Thoracic aorta (tissue), 2 donors: ENCODE measurements at regions not wholly inside any gene's neighbourhood (a gene's known extent, or its start where the extent isn't known, plus 50 kb on each side); places are given as distances from the start of the nearest gene placed in this dataset.
"Not testable (repeated sequence)": the region's sequence is repeated elsewhere in the genome, so short reads cannot be mapped to it uniquely, and the experiment has no call there.

Experiments used
- ATAC-seq: fragments of 150-250 bp; one replicate; pipeline ENCODE4 v1.8.0; 2017; ENCODE audit warnings: low read depth; ENCODE audit not compliant: insufficient number of reproducible peaks, low FRiP score
- DNase-seq: peaks from one replicate; pipeline ENCODE4 v3.0.0-alpha.2; 2020; ENCODE audit warnings: low spot score
- H3K27ac ChIP-seq, 2 donors: fragments of 200-600 bp; sonication (generic); 1 replicate in 1 of 2; 2 replicates in 1 of 2; pipeline ENCODE4 v1.5.1; 2016; ENCODE audit warnings: mild to moderate bottlenecking in 2 of 2, moderate library complexity in 2 of 2
- H3K27me3 ChIP-seq: fragments of 200-600 bp; sonication (generic); replicated peaks from 2 replicates; pipeline ENCODE4 v1.6.0; 2016; ENCODE audit warnings: mild to moderate bottlenecking; ENCODE audit not compliant: insufficient read depth
- H3K36me3 ChIP-seq: fragments of 200-600 bp; sonication (generic); one replicate; pipeline ENCODE4 v1.5.1; 2016
- H3K4me1 ChIP-seq, 2 donors: fragments of 200-600 bp; sonication (generic); 1 replicate in 1 of 2; 2 replicates in 1 of 2; pipeline versions ENCODE4 v1.5.1 to v1.6.0; 2016; ENCODE audit warnings: low read depth in 2 of 2, mild to moderate bottlenecking in 1 of 2; ENCODE audit not compliant: control insufficient read depth in 1 of 2
- H3K4me3 ChIP-seq: fragments of 200-600 bp; sonication (generic); 2 replicates; pipeline ENCODE4 v1.5.1; 2016; ENCODE audit warnings: mild to moderate bottlenecking
- H3K9me3 ChIP-seq: fragments of 200-600 bp; sonication (generic); 2 replicates; pipeline ENCODE4 v1.5.1; 2016
- TF ChIP-seq, protein P1 (sequence below): fragments of 200-600 bp; sonication (generic); IDR thresholded peaks from one replicate; pipeline ENCODE4 v1.5.1; 2019; ENCODE audit warnings: antibody characterized with exemption

- H3K36me3 ChIP-seq, DNase-seq, ATAC-seq, H3K27ac ChIP-seq, H3K9me3 ChIP-seq, H3K27me3 ChIP-seq, H3K4me3 ChIP-seq: not testable (repeated sequence)
- H3K4me1 ChIP-seq: peaks cover 7 to 15% of the 10 kb centered on the region in 2 donors
These were observed 75.0 kb upstream of the RGS1 start for GRCh38 chr1:192500541-192500940.

DNA sequence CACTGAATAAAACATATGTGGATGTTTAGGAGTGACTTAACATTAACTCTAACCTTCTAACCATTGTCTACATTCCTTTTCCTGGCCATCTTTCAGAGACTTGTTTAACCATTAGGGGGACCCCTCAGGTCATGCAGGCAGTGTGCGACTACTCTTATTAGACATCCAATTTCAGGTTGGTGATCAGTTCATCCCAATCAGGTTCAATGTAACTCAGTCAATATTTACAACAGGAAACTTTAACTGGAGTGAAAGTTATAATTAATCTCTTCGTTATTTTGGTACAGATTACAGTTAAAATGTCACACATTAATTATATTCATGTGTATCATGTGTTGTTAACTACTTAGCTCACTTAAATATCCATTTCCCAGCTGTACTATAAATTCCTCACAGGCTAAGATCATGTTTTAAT is 68.8 kb upstream of the RGS1 start:
- no peak overlapping the region for H3K4me3 ChIP-seq
- no peaks in the 10 kb centered on the region for H3K36me3 ChIP-seq
- peaks cover 3 to 8% of the 10 kb centered on the region in 2 donors for H3K4me1 ChIP-seq
- ATAC-seq (no peak), DNase-seq (no peak)
- no peaks in the 10 kb centered on the region for H3K9me3 ChIP-seq
- TF ChIP-seq, protein P1, sequence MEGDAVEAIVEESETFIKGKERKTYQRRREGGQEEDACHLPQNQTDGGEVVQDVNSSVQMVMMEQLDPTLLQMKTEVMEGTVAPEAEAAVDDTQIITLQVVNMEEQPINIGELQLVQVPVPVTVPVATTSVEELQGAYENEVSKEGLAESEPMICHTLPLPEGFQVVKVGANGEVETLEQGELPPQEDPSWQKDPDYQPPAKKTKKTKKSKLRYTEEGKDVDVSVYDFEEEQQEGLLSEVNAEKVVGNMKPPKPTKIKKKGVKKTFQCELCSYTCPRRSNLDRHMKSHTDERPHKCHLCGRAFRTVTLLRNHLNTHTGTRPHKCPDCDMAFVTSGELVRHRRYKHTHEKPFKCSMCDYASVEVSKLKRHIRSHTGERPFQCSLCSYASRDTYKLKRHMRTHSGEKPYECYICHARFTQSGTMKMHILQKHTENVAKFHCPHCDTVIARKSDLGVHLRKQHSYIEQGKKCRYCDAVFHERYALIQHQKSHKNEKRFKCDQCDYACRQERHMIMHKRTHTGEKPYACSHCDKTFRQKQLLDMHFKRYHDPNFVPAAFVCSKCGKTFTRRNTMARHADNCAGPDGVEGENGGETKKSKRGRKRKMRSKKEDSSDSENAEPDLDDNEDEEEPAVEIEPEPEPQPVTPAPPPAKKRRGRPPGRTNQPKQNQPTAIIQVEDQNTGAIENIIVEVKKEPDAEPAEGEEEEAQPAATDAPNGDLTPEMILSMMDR: no peak
- H3K27ac ChIP-seq: no peak overlapping the region
- H3K27me3 ChIP-seq: no peaks in the 10 kb centered on the region

DNA sequence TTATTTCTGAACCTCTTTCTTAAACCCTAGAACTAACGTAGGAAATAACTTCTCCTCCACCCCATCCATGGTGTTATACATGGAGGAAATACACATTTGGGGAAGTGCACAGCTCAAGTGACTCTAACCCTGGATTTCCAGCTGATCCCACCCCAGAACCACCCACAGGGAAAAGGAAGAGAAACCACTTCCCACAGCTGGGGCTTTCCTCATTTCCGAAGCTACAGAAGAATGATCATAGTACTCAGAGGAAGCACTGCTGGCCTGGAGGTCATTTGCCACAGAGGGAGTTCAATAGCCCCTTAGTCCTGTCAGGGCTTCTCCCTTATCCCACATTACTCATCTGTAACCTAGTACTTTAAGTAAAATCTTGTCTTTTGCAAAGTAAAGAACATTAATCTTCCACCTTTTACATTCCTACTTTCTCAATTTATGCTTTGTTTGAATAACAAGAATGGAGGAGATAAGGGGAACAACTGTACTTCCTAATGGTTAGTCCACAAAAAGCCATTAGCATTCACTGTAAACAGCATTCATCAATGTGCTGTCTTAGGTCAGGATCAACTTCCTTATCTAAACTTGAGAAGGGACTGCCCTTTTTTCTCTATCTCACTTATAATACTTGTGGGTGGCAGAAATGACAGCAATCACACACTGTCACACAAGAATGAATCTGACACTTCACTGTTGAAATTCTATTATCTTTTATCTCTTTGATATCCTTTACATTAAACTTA is 63.0 kb upstream of the RGS1 start:
- Histone ChIP-seq H3K4me3 (no peak overlapping the region), H3K27ac (peak overlapping the region; percentile 7 to 63), H3K27me3 (no peaks in the 10 kb centered on the region), H3K9me3 (no peaks in the 10 kb centered on the region), H3K36me3 (no peaks in the 10 kb centered on the region), H3K4me1 (peaks cover 32 to 36% of the 10 kb centered on the region in 2 donors)
- DNase-seq (no peak), ATAC-seq (no peak)
- TF ChIP-seq, protein P1: no peak

DNA sequence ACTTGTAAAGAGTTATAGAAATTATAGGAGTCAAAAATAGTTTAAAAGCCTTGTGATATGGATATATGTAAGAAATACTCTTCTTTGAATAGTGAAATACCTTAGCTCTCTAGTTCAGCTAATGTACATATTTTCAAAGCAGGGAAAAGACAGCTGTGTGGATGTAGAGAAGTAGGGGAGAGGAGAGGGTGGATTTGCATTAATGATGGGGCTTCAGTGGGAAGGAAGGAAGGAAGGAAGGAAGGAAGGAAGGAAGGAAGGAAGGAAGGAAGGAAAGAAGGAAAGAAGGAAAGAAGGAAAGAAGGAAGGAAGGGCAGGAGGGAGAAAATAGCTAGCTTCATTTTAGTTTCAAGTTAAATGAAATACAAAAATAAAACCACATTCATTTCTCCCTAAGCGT is 62.4 kb upstream of the RGS1 start:
- TF ChIP-seq, protein P1: no peak
- Histone ChIP-seq H3K4me3 (no peak overlapping the region), H3K4me1 (peaks cover 33 to 36% of the 10 kb centered on the region in 2 donors), H3K27ac (peak overlapping the region in 1 of 2 donors; percentile 63), H3K9me3 (no peaks in the 10 kb centered on the region), H3K27me3 (no peaks in the 10 kb centered on the region), H3K36me3 (no peaks in the 10 kb centered on the region)
- ATAC-seq: no peak
- no peak for DNase-seq

DNA sequence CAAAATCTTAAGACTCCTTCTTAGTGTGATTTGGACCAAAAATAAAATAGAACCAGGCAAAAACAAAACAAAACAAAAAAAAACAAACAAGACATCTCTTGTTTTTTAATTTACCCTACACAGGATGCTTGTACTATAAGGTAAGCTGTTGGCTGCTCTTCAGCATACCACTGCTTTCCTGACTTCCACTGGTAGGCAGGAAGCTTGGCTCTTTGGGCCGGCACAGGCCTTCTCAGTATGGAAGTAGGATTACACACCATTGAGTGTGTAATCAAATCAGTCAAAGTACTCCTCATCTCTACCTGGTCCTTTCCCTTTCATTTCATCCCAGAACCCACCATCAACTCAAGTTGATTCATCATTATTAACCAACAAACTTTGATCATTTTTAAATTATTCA is 61.9 kb upstream of the RGS1 start:
- TF ChIP-seq, protein P1: no peak

More for the DNA sequence above, 61.9 kb upstream of the RGS1 start:
- peak overlapping the region in 1 of 2 donors; percentile 18 for H3K27ac ChIP-seq
- peaks cover 33 to 36% of the 10 kb centered on the region in 2 donors for H3K4me1 ChIP-seq
- no peak overlapping the region for H3K4me3 ChIP-seq
- no peak for DNase-seq
- H3K27me3 ChIP-seq: no peaks in the 10 kb centered on the region
- no peaks in the 10 kb centered on the region for H3K36me3 ChIP-seq
- no peaks in the 10 kb centered on the region for H3K9me3 ChIP-seq
- ATAC-seq: no peak
